Activated naive CD8-positive, alpha-beta T cell treated with anti-CD3 and anti-CD28 coated beads, Interleukin-2, amount 50 U/mL, for 24 hours (primary cell): ENCODE measurements at regions not wholly inside any gene's neighbourhood (a gene's known extent, or its start where the extent isn't known, plus 50 kb on each side); places are given as distances from the start of the nearest gene placed in this dataset.

Source experiments
- ATAC-seq: fragments of 150-1000 bp; cut with Tn5 transposase; one replicate; pipeline ENCODE4 v1.10.0; 2021
- DNase-seq: peaks from one replicate; pipeline ENCODE4 v3.0.0; 2021
- H3K27ac Mint-ChIP-seq: one replicate; pipeline ENCODE4 v1.8.0; 2021; ENCODE audit warnings: mild to moderate bottlenecking, mixed read lengths
- H3K27me3 Mint-ChIP-seq: one replicate; pipeline ENCODE4 v1.8.0; 2021; ENCODE audit warnings: mixed read lengths
- H3K36me3 Mint-ChIP-seq: one replicate; pipeline ENCODE4 v1.8.0; 2021; ENCODE audit warnings: low read depth, mixed read lengths
- H3K4me1 Mint-ChIP-seq: one replicate; pipeline ENCODE4 v1.8.0; 2021; ENCODE audit warnings: mixed read lengths
- H3K4me3 Mint-ChIP-seq: one replicate; pipeline ENCODE4 v1.8.0; 2021; ENCODE audit warnings: mild to moderate bottlenecking, moderate library complexity, mixed read lengths
- H3K9me3 Mint-ChIP-seq: one replicate; pipeline ENCODE4 v1.8.0; 2021; ENCODE audit warnings: mixed read lengths

- peaks cover 5% of the 10 kb centered on the region for H3K9me3 Mint-ChIP-seq
- no peak overlapping the region for H3K27ac Mint-ChIP-seq
- no peaks in the 10 kb centered on the region for H3K27me3 Mint-ChIP-seq
- no peak overlapping the region for H3K4me3 Mint-ChIP-seq
- peaks cover 3% of the 10 kb centered on the region for H3K36me3 Mint-ChIP-seq
- H3K4me1 Mint-ChIP-seq, result peaks cover 63% of the 10 kb centered on the region
- no peak for ATAC-seq
- no peak for DNase-seq
These were observed 155.1 kb downstream of the CD83 start for GRCh38 chr6:14272737-14273085.

DNA sequence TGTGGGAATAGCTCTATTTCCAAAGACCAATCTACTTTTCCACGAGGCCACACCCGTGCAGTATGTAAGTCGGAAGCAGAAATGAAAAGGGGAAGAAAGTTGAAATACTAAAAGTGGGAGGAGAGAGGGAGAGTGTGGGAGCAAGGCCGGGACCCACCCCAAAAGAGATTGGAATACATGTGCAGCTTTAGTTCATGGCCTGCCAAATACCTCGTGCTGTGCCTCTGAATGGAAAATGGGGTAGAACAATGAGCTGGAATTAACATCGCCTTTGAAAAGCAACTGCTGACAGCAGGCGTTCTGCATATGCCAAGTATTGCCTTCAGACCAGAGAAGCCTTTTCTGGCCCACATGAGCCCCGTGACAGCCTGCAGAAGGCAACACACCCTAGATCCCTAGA lies 155.6 kb downstream of the CD83 start:
- Mint-ChIP-seq H3K27ac (no peak overlapping the region), H3K9me3 (peaks cover 5% of the 10 kb centered on the region), H3K36me3 (peaks cover 3% of the 10 kb centered on the region), H3K4me1 (peaks cover 68% of the 10 kb centered on the region), H3K4me3 (no peak overlapping the region), H3K27me3 (no peaks in the 10 kb centered on the region)
- DNase-seq, result no peak
- no peak for ATAC-seq

GRCh38 chr6:14274016-14274415 lies 156.4 kb downstream of the CD83 start:
- DNase-seq (no peak), ATAC-seq (no peak)
- H3K36me3 Mint-ChIP-seq, result peaks cover 3% of the 10 kb centered on the region
- no peaks in the 10 kb centered on the region for H3K27me3 Mint-ChIP-seq
- peaks cover 70% of the 10 kb centered on the region for H3K4me1 Mint-ChIP-seq
- H3K9me3 Mint-ChIP-seq, result peaks cover 5% of the 10 kb centered on the region
- H3K27ac Mint-ChIP-seq, result no peak overlapping the region
- H3K4me3 Mint-ChIP-seq, result no peak overlapping the region

DNA sequence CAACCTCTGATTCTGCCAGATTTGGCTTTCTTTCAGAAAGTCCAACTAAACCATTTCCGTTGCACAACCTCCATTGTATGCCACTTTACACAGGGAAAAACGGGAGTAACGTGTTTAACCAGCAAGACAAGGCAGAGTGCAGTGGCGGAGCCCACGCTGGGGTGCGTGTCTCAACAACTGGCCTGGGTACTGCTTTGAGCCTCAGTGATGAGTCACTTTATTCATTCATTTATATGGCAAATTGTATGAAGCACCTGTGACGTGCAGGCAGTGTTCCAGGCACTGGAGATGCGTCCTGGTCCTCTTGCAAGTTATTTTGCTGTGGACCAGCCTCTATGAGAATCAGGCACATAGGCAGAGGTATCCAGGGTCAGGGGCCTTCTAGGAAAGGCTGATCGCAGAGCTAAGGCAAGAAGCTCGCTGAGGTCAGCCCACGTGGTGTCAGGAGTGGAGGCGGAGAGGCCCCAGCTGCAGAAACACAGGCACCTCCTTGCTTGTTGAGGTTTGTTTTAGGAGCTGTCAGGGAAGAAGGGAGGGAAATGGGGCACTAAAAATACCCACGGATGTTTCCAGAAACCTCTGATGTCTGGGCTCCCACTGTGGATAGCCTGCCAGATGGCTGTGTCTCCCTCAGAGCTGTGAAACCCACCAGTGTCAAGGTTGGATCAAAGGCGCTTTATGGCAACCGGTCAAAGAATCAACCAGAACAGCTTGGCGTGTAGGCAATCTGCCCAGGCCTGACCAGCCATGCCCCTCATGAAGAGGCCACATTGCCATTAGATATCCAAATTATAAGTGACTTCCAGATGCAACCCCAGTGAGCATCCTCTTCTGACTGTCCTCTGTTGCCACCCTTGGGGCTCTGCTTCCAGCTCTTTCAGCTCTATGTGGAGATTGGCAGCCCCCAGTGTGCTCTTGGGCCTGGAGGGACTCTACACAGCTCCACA lies 157.2 kb downstream of the CD83 start:
- Mint-ChIP-seq H3K4me3 (no peak overlapping the region), H3K9me3 (peaks cover 5% of the 10 kb centered on the region), H3K27ac (peak overlapping the region; percentile 22), H3K27me3 (no peaks in the 10 kb centered on the region), H3K4me1 (peaks cover 67% of the 10 kb centered on the region), H3K36me3 (peaks cover 3% of the 10 kb centered on the region)
- ATAC-seq (no peak), DNase-seq (no peak)

GRCh38 chr6:14275493-14275851 lies 157.9 kb downstream of the CD83 start:
- Mint-ChIP-seq H3K27me3 (no peaks in the 10 kb centered on the region), H3K4me1 (peaks cover 61% of the 10 kb centered on the region), H3K27ac (peak overlapping the region; percentile 22), H3K4me3 (no peak overlapping the region), H3K36me3 (peaks cover 3% of the 10 kb centered on the region), H3K9me3 (peaks cover 5% of the 10 kb centered on the region)
- DNase-seq, result no peak
- ATAC-seq, result no peak

GRCh38 chr6:14276071-14276470 lies 158.5 kb downstream of the CD83 start:
- no peak for ATAC-seq
- H3K27me3 Mint-ChIP-seq, result no peaks in the 10 kb centered on the region
- no peak for DNase-seq
- peak overlapping the region; percentile 37 for H3K27ac Mint-ChIP-seq
- H3K4me1 Mint-ChIP-seq, result peaks cover 55% of the 10 kb centered on the region
- H3K36me3 Mint-ChIP-seq, result peaks cover 3% of the 10 kb centered on the region
- H3K4me3 Mint-ChIP-seq, result no peak overlapping the region
- H3K9me3 Mint-ChIP-seq, result peaks cover 5% of the 10 kb centered on the region

- ATAC-seq, result peak; percentile 74
- peaks cover 48% of the 10 kb centered on the region for H3K4me1 Mint-ChIP-seq
- peaks cover 5% of the 10 kb centered on the region for H3K9me3 Mint-ChIP-seq
These were observed 159.3 kb downstream of the CD83 start for GRCh38 chr6:14276667-14277404.

GRCh38 chr6:14277405-14277930 lies 159.9 kb downstream of the CD83 start:
- Mint-ChIP-seq H3K27me3 (no peaks in the 10 kb centered on the region), H3K27ac (peak overlapping the region; percentile 37), H3K4me1 (peaks cover 42% of the 10 kb centered on the region), H3K4me3 (peak overlapping the region; percentile 41), H3K9me3 (peaks cover 5% of the 10 kb centered on the region), H3K36me3 (peaks cover 3% of the 10 kb centered on the region)
- no peak for DNase-seq
- ATAC-seq, result peak; percentile 50

More at GRCh38 chr6:14276667-14277404, 159.3 kb downstream of the CD83 start:
- DNase-seq, result no peak
- Mint-ChIP-seq H3K27me3 (no peaks in the 10 kb centered on the region), H3K27ac (peak overlapping the region; percentile 37), H3K36me3 (peaks cover 3% of the 10 kb centered on the region), H3K4me3 (peak overlapping the region; percentile 41)

GRCh38 chr6:14278006-14278405 lies 160.4 kb downstream of the CD83 start:
- H3K36me3 Mint-ChIP-seq, result peaks cover 1% of the 10 kb centered on the region
- H3K9me3 Mint-ChIP-seq, result peaks cover 3% of the 10 kb centered on the region
- no peak overlapping the region for H3K4me3 Mint-ChIP-seq
- DNase-seq, result no peak
- H3K4me1 Mint-ChIP-seq, result peaks cover 41% of the 10 kb centered on the region
- no peak for ATAC-seq
- H3K27ac Mint-ChIP-seq, result peak overlapping the region; percentile 37
- no peaks in the 10 kb centered on the region for H3K27me3 Mint-ChIP-seq

- no peak for ATAC-seq
- no peak for DNase-seq
- Mint-ChIP-seq H3K9me3 (no peaks in the 10 kb centered on the region), H3K4me1 (peaks cover 40% of the 10 kb centered on the region), H3K27ac (no peak overlapping the region), H3K36me3 (no peaks in the 10 kb centered on the region), H3K27me3 (no peaks in the 10 kb centered on the region), H3K4me3 (no peak overlapping the region)
These were observed 160.9 kb downstream of the CD83 start for GRCh38 chr6:14278446-14278845.

- H3K4me3 Mint-ChIP-seq, result no peak overlapping the region
- no peaks in the 10 kb centered on the region for H3K27me3 Mint-ChIP-seq
- no peak for ATAC-seq
- DNase-seq, result no peak
- peaks cover 34% of the 10 kb centered on the region for H3K4me1 Mint-ChIP-seq
- H3K9me3 Mint-ChIP-seq, result no peaks in the 10 kb centered on the region
- H3K27ac Mint-ChIP-seq, result no peak overlapping the region
- H3K36me3 Mint-ChIP-seq, result no peaks in the 10 kb centered on the region
These were observed 162.5 kb downstream of the CD83 start for GRCh38 chr6:14280006-14280510.

DNA sequence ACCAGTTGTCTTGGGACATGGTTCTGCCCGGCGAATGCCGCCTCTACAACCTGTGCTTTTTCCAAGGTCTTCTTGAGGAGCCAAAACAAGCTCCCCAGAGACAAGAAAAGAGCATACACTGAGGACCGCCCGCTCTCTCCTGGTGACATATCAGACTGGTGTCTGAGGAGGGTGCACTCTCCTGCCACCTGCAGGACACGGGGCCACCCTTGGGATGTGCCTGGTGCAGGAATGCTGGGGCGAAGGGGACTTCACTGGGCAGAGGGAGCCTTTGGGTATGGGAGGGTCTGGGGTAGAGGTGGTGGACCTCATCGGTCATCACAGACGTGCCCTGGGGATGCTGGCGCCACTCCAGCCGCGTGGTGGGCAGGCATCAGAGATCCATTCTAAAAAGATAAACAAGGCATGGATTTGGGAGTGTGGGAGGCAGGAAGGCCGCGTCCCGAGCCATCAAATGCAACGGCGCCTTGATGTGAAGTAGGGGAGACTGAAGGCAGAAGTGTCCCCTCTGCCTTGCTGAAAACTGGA lies 163.3 kb downstream of the CD83 start:
- DNase-seq, result no peak
- Mint-ChIP-seq H3K36me3 (no peaks in the 10 kb centered on the region), H3K27me3 (no peaks in the 10 kb centered on the region), H3K27ac (no peak overlapping the region), H3K4me1 (peaks cover 26% of the 10 kb centered on the region), H3K9me3 (no peaks in the 10 kb centered on the region), H3K4me3 (no peak overlapping the region)
- ATAC-seq, result no peak

- peaks cover 14% of the 10 kb centered on the region for H3K4me1 Mint-ChIP-seq
- no peak overlapping the region for H3K4me3 Mint-ChIP-seq
These were observed 164.5 kb downstream of the CD83 start for GRCh38 chr6:14281811-14282660.

More at GRCh38 chr6:14281811-14282660, 164.5 kb downstream of the CD83 start:
- H3K27me3 Mint-ChIP-seq, result no peaks in the 10 kb centered on the region
- H3K9me3 Mint-ChIP-seq, result no peaks in the 10 kb centered on the region
- DNase-seq, result no peak
- no peaks in the 10 kb centered on the region for H3K36me3 Mint-ChIP-seq
- no peak overlapping the region for H3K27ac Mint-ChIP-seq
- no peak for ATAC-seq
